ENCODE measurements at regions not wholly inside any gene's neighbourhood (a gene's known extent, or its start where the extent isn't known, plus 50 kb on each side); places are given as distances from the start of the nearest gene placed in this dataset.

DNA sequence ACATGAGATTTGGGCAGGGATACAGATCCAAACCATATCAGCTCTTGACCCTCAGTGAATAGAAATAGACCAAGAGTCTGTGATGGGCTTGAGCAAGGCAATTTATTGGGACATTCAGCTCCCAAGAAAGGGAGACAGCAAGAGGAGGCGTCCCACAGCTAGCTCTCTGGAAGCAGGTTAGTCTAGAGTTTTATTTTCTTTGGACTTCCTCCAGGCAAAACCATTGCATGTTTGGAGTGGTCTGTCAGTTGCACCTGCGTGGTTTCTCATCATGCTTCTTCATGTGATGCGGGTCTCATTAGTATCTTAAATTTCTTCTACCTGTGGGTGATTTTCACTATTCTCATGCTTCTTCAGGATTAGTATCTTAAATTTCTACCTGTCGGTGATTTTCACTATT lies 1530.6 kb downstream of the PLA2G4A start:
- Histone ChIP-seq H3K36me3 (ENCODE audit: control insufficient read depth in 1 of 2, insufficient read depth in 2 of 2, low read length in 2 of 2) (peaks cover 0 to 3% of the 10 kb centered on the region in 2 experiments), H3K18ac (ENCODE audit: low read length) (no peak overlapping the region), H4K12ac (ENCODE audit: low read depth, low read length) (no peak overlapping the region), H2BK12ac (ENCODE audit: low read length) (no peak overlapping the region), H3K9ac (ENCODE audit: low read length) (no peak overlapping the region), H4K8ac (ENCODE audit: low read depth, low read length) (no peak overlapping the region), H4K91ac (ENCODE audit: low read depth, low read length) (no peak overlapping the region), H3K79me1 (ENCODE audit: low read length) (no peaks in the 10 kb centered on the region), H3K9me3 (ENCODE audit: insufficient read depth, low read depth, low read length) (no peaks in the 10 kb centered on the region), H3K27me3 (ENCODE audit: insufficient read depth, low read length) (no peaks in the 10 kb centered on the region), H3K23ac (ENCODE audit: low read length) (no peak overlapping the region), H2AK5ac (ENCODE audit: low read length) (no peak overlapping the region), H3K4ac (ENCODE audit: low read depth, low read length) (no peak overlapping the region), H2AFZ (ENCODE audit: insufficient read depth, low read length, poor library complexity) (no peak overlapping the region), H3K14ac (ENCODE audit: low read length) (no peak overlapping the region), H3K4me2 (ENCODE audit: low read length) (no peak overlapping the region), H2BK120ac (ENCODE audit: insufficient read depth, low read length, poor library complexity) (no peak overlapping the region), H3K79me2 (ENCODE audit: control insufficient read depth, insufficient read depth, low read length, poor library complexity) (no peaks in the 10 kb centered on the region), H3K27ac (ENCODE audit: low read depth, low read length) (no peak overlapping the region), H2BK5ac (ENCODE audit: low read depth, low read length, poor library complexity) (no peak overlapping the region), H3K4me3 (ENCODE audit: low read depth, low read length) (no peak overlapping the region), H3K4me1 (ENCODE audit: control insufficient read depth in 1 of 2, insufficient read depth in 2 of 2, low read length in 2 of 2) (no peaks in the 10 kb centered on the region)
- no CpG with 5 or more reads among the region's 4 CpGs for WGBS (ENCODE audit: extremely low coverage, insufficient coverage, insufficient read length)
- DNase-seq, result no peak

- no peak overlapping the region for H4K8ac ChIP-seq (ENCODE audit: low read depth, low read length)
- H3K27me3 ChIP-seq (ENCODE audit: insufficient read depth, low read length), result no peaks in the 10 kb centered on the region
- no peak overlapping the region for H3K9ac ChIP-seq (ENCODE audit: low read length)
- H2BK12ac ChIP-seq (ENCODE audit: low read length), result no peak overlapping the region
- no peak overlapping the region for H2AK5ac ChIP-seq (ENCODE audit: low read length)
- no peak overlapping the region for H3K23ac ChIP-seq (ENCODE audit: low read length)
- H3K79me1 ChIP-seq (ENCODE audit: low read length), result no peaks in the 10 kb centered on the region
- H4K91ac ChIP-seq (ENCODE audit: low read depth, low read length), result no peak overlapping the region
- no peaks in the 10 kb centered on the region for H3K79me2 ChIP-seq (ENCODE audit: control insufficient read depth, insufficient read depth, low read length, poor library complexity)
- H2BK120ac ChIP-seq (ENCODE audit: insufficient read depth, low read length, poor library complexity), result no peak overlapping the region
- H3K4ac ChIP-seq (ENCODE audit: low read depth, low read length), result no peak overlapping the region
- no peak overlapping the region for H3K4me2 ChIP-seq (ENCODE audit: low read length)
- H2AFZ ChIP-seq (ENCODE audit: insufficient read depth, low read length, poor library complexity), result no peak overlapping the region
- no peaks in the 10 kb centered on the region for H3K36me3 ChIP-seq (ENCODE audit: control insufficient read depth in 1 of 2, insufficient read depth in 2 of 2, low read length in 2 of 2)
- H3K18ac ChIP-seq (ENCODE audit: low read length), result no peak overlapping the region
- no CpG with 5 or more reads among the region's 4 CpGs for WGBS (ENCODE audit: extremely low coverage, insufficient coverage, insufficient read length)
- no peak overlapping the region for H2BK5ac ChIP-seq (ENCODE audit: low read depth, low read length, poor library complexity)
- H3K27ac ChIP-seq (ENCODE audit: low read depth, low read length), result no peak overlapping the region
- no peak for DNase-seq
- no peak overlapping the region for H4K12ac ChIP-seq (ENCODE audit: low read depth, low read length)
- no peak overlapping the region for H3K14ac ChIP-seq (ENCODE audit: low read length)
- H3K4me1 ChIP-seq (ENCODE audit: control insufficient read depth in 1 of 2, insufficient read depth in 2 of 2, low read length in 2 of 2), result no peaks in the 10 kb centered on the region
- no peaks in the 10 kb centered on the region for H3K9me3 ChIP-seq (ENCODE audit: insufficient read depth, low read depth, low read length)
- no peak overlapping the region for H3K4me3 ChIP-seq (ENCODE audit: low read depth, low read length)
Observed at GRCh38 chr1:188363943-188364342, 1535.2 kb downstream of the PLA2G4A start.

DNA sequence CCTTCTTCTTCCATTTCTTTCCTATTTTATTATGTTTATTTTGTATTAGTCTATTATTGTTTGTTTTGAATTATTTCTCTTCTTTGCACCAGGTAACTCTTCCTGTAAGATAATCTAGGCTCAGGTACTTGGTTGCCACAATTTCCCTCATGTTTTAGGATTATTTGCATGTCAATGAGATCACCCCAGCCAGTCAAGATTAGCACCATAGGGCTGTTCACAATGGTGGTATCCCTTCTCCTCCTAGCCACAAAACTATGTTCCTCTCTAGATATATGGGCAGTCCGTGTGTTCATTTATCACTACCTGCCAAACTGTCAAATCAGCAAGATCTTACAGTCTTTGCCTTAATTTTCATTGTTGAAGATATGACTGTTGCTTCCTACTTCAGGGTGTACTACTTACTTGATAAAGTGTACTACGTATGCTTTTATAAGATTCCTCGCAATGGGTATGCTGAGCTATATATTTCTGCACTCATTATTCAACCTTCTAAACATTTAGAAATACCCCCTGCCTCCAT lies 1536.2 kb downstream of the PLA2G4A start:
- no peak overlapping the region for H3K18ac ChIP-seq (ENCODE audit: low read length)
- no peak overlapping the region for H2AK5ac ChIP-seq (ENCODE audit: low read length)
- WGBS (ENCODE audit: extremely low coverage, insufficient coverage, insufficient read length), result no CpG with 5 or more reads among the region's 3 CpGs
- H3K14ac ChIP-seq (ENCODE audit: low read length), result no peak overlapping the region
- no peak overlapping the region for H3K4me3 ChIP-seq (ENCODE audit: low read depth, low read length)
- H2BK12ac ChIP-seq (ENCODE audit: low read length), result no peak overlapping the region
- no peaks in the 10 kb centered on the region for H3K27me3 ChIP-seq (ENCODE audit: insufficient read depth, low read length)
- H3K9ac ChIP-seq (ENCODE audit: low read length), result no peak overlapping the region
- no peak overlapping the region for H4K12ac ChIP-seq (ENCODE audit: low read depth, low read length)
- no peaks in the 10 kb centered on the region for H3K36me3 ChIP-seq (ENCODE audit: control insufficient read depth in 1 of 2, insufficient read depth in 2 of 2, low read length in 2 of 2)
- H4K91ac ChIP-seq (ENCODE audit: low read depth, low read length), result no peak overlapping the region
- H2BK120ac ChIP-seq (ENCODE audit: insufficient read depth, low read length, poor library complexity), result no peak overlapping the region
- no peak overlapping the region for H2BK5ac ChIP-seq (ENCODE audit: low read depth, low read length, poor library complexity)
- H3K4me2 ChIP-seq (ENCODE audit: low read length), result no peak overlapping the region
- no peaks in the 10 kb centered on the region for H3K79me2 ChIP-seq (ENCODE audit: control insufficient read depth, insufficient read depth, low read length, poor library complexity)
- no peak overlapping the region for H2AFZ ChIP-seq (ENCODE audit: insufficient read depth, low read length, poor library complexity)
- H3K9me3 ChIP-seq (ENCODE audit: insufficient read depth, low read depth, low read length), result no peaks in the 10 kb centered on the region
- no peak for DNase-seq
- H3K79me1 ChIP-seq (ENCODE audit: low read length), result no peaks in the 10 kb centered on the region
- no peak overlapping the region for H3K27ac ChIP-seq (ENCODE audit: low read depth, low read length)
- H4K8ac ChIP-seq (ENCODE audit: low read depth, low read length), result no peak overlapping the region
- H3K23ac ChIP-seq (ENCODE audit: low read length), result no peak overlapping the region
- no peaks in the 10 kb centered on the region for H3K4me1 ChIP-seq (ENCODE audit: control insufficient read depth in 1 of 2, insufficient read depth in 2 of 2, low read length in 2 of 2)
- H3K4ac ChIP-seq (ENCODE audit: low read depth, low read length), result no peak overlapping the region

- Histone ChIP-seq H2BK5ac (ENCODE audit: low read depth, low read length, poor library complexity) (no peak overlapping the region), H2BK12ac (ENCODE audit: low read length) (no peak overlapping the region), H2AK5ac (ENCODE audit: low read length) (no peak overlapping the region), H4K8ac (ENCODE audit: low read depth, low read length) (no peak overlapping the region), H3K4me1 (ENCODE audit: control insufficient read depth in 1 of 2, insufficient read depth in 2 of 2, low read length in 2 of 2) (no peaks in the 10 kb centered on the region), H3K4me3 (ENCODE audit: low read depth, low read length) (no peak overlapping the region), H3K36me3 (ENCODE audit: control insufficient read depth in 1 of 2, insufficient read depth in 2 of 2, low read length in 2 of 2) (no peaks in the 10 kb centered on the region), H3K23ac (ENCODE audit: low read length) (no peak overlapping the region), H3K9ac (ENCODE audit: low read length) (no peak overlapping the region), H3K79me2 (ENCODE audit: control insufficient read depth, insufficient read depth, low read length, poor library complexity) (no peaks in the 10 kb centered on the region), H4K12ac (ENCODE audit: low read depth, low read length) (no peak overlapping the region), H2BK120ac (ENCODE audit: insufficient read depth, low read length, poor library complexity) (no peak overlapping the region), H4K91ac (ENCODE audit: low read depth, low read length) (no peak overlapping the region), H3K4ac (ENCODE audit: low read depth, low read length) (no peak overlapping the region), H2AFZ (ENCODE audit: insufficient read depth, low read length, poor library complexity) (no peak overlapping the region), H3K9me3 (ENCODE audit: insufficient read depth, low read depth, low read length) (no peaks in the 10 kb centered on the region), H3K79me1 (ENCODE audit: low read length) (no peaks in the 10 kb centered on the region), H3K27me3 (ENCODE audit: insufficient read depth, low read length) (no peaks in the 10 kb centered on the region), H3K18ac (ENCODE audit: low read length) (no peak overlapping the region), H3K14ac (ENCODE audit: low read length) (no peak overlapping the region), H3K27ac (ENCODE audit: low read depth, low read length) (no peak overlapping the region), H3K4me2 (ENCODE audit: low read length) (no peak overlapping the region)
- DNase-seq, result no peak
Observed at GRCh38 chr1:188365874-188366273, 1537.1 kb downstream of the PLA2G4A start.

Measured in trophoblast cell (in vitro differentiated cells and primary cell).